AG09309 (cell line): ENCODE measurements at regions not wholly inside any gene's neighbourhood (a gene's known extent, or its start where the extent isn't known, plus 50 kb on each side); places are given as distances from the start of the nearest gene placed in this dataset.

Experiments used
- DNase-seq: peaks from one replicate; pipeline ENCODE4 v3.0.0-alpha.2; 2010; ENCODE audit warnings: low read depth
- H3K4me3 ChIP-seq: 2 replicates; pipeline ENCODE4 v1.5.1; 2011; ENCODE audit warnings: mild to moderate bottlenecking, low read depth, low read length, moderate library complexity; ENCODE audit not compliant: control insufficient read depth
- CTCF ChIP-seq: IDR thresholded peaks from 2 replicates; pipeline ENCODE4 v1.5.1; 2011; ENCODE audit warnings: mild to moderate bottlenecking, low read depth, low read length, inconsistent platforms; ENCODE audit not compliant: insufficient read depth, control insufficient read depth; ENCODE audit errors: missing control alignments

- DNase-seq: no peak
- no peak overlapping the region for H3K4me3 ChIP-seq
- no peak for TF ChIP-seq CTCF
Observed at GRCh38 chr18:45161850-45162249, 453.4 kb upstream of the SLC14A2 start.

GRCh38 chr18:45163871-45164270, 451.4 kb upstream of the SLC14A2 start:
- no peak for DNase-seq
- no peak for TF ChIP-seq CTCF
- H3K4me3 ChIP-seq: no peak overlapping the region

GRCh38 chr18:45164551-45164950, 450.7 kb upstream of the SLC14A2 start:
- DNase-seq: peak; percentile 4

GRCh38 chr18:45165176-45165713, 450.0 kb upstream of the SLC14A2 start:
- H3K4me3 ChIP-seq: no peak overlapping the region
- no peak for DNase-seq
- no peak for TF ChIP-seq CTCF

More at GRCh38 chr18:45164551-45164950, 450.7 kb upstream of the SLC14A2 start:
- TF ChIP-seq CTCF: no peak
- no peak overlapping the region for H3K4me3 ChIP-seq

- TF ChIP-seq CTCF: no peak
- no peak overlapping the region for H3K4me3 ChIP-seq
- DNase-seq: no peak
Observed at GRCh38 chr18:45165871-45166270, 449.4 kb upstream of the SLC14A2 start.

- peak; percentile 98 for DNase-seq
- no peak overlapping the region for H3K4me3 ChIP-seq
- no peak for TF ChIP-seq CTCF
Observed at GRCh38 chr18:45166341-45166835, 448.9 kb upstream of the SLC14A2 start.

- no peak for TF ChIP-seq CTCF
- H3K4me3 ChIP-seq: no peak overlapping the region
- peak; percentile 71 for DNase-seq
Observed at GRCh38 chr18:45166836-45167551, 448.3 kb upstream of the SLC14A2 start.
